ENCODE measurements at regions not wholly inside any gene's neighbourhood (a gene's known extent, or its start where the extent isn't known, plus 50 kb on each side); places are given as distances from the start of the nearest gene placed in this dataset.
"Not testable (repeated sequence)": the region's sequence is repeated elsewhere in the genome, so short reads cannot be mapped to it uniquely, and the experiment has no call there.

DNA sequence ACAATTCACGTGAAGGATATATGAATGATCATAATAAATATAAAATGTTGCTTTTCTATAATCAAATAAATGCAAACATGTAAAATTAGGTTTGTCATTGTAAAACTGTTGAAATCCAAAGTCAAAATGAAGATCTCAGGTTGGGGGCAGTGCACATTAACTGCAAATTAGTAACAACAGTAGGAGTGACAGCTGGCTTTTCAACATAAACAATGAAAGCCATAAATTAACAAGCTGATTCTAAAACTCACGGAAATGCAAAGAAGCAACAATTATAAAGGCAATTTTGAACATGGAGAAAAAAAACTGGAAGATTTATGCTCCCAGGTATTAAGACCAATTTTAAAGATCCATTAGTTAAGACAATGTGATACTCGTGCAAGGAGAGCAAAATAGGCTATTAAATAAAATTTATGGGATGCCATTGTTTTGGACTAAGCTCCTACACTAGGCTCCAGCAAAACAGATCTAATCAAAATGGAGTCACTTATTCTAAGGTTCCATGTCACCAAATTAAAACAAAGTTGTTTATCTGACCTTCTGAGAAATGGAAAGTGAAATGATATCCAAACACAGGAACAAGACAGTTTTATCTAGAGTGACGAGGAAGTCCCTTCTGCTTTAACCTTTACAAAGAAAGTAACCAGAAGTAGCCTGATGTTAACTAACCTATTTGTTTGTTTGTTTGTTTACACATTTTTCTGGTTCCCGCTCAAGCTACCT lies 770.8 kb downstream of the EPHA7 start:
- TF ChIP-seq, protein P1, sequence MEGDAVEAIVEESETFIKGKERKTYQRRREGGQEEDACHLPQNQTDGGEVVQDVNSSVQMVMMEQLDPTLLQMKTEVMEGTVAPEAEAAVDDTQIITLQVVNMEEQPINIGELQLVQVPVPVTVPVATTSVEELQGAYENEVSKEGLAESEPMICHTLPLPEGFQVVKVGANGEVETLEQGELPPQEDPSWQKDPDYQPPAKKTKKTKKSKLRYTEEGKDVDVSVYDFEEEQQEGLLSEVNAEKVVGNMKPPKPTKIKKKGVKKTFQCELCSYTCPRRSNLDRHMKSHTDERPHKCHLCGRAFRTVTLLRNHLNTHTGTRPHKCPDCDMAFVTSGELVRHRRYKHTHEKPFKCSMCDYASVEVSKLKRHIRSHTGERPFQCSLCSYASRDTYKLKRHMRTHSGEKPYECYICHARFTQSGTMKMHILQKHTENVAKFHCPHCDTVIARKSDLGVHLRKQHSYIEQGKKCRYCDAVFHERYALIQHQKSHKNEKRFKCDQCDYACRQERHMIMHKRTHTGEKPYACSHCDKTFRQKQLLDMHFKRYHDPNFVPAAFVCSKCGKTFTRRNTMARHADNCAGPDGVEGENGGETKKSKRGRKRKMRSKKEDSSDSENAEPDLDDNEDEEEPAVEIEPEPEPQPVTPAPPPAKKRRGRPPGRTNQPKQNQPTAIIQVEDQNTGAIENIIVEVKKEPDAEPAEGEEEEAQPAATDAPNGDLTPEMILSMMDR (IDR thresholded peaks at IDR 0.05; ENCODE audit: control insufficient read depth, extremely low read depth, insufficient read depth) = no peak
- no peak overlapping the region for H3K4me3 ChIP-seq (ENCODE audit: low read depth, low read length)
- no peak for DNase-seq (ENCODE audit: low read depth)

DNA sequence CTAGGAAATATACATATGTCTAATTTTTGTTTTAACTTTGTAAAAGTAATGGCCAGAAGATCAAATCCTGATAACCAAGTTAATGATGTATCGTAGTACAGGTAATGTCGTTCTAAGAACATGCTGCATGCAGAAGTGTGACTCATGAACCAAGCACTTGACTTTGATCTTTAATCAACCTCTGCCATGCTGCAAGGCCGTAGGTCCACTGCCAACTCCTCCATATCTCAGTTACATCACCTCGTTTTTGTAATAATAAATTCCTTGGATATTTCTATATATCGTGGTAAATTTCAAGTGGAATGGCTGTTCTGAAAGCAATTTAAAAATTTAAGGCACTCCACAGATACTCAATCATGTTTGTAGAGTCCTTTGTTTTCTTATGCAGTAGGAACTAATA lies 771.7 kb downstream of the EPHA7 start:
- TF ChIP-seq, protein P1 (IDR thresholded peaks at IDR 0.05; ENCODE audit: control insufficient read depth, extremely low read depth, insufficient read depth) = no peak
- no peak for DNase-seq (ENCODE audit: low read depth)
- H3K4me3 ChIP-seq (ENCODE audit: low read depth, low read length) = no peak overlapping the region

DNA sequence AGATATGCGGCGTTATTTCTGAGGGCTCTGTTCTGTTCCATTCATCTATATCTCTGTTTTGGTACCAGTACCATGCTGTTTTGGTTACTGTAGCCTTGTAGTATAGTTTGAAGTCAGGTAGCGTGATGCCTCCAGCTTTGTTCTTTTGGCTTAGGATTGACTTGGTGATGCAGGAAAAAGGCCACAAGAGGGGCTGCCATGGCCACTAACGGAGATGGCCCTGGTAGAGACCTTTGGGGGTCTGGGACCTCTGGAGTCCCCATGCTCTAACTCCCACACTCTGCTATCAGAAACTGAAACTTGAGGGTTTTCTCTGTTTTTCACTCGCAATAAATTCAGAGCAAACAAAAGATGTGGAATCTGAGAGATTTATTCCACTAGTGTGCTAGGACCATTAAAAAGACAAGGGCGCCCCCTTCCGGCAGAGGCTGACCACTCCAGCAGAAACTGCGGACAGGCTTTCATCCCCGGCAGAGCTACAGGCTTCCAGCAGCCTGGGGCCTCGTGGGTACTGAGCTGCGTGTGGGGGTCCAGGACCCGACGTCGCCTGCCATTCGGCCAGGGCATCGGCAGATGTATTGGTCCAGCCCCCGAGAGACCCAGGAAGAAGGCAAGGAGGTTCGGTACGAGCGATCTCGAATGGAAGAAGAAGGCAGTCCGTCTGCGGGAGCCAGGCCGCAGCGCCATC lies 775.1 kb downstream of the EPHA7 start:
- TF ChIP-seq, protein P1 (IDR thresholded peaks at IDR 0.05; ENCODE audit: control insufficient read depth, extremely low read depth, insufficient read depth) = peak; percentile 49
- not testable (repeated sequence) for DNase-seq (ENCODE audit: low read depth)

DNA sequence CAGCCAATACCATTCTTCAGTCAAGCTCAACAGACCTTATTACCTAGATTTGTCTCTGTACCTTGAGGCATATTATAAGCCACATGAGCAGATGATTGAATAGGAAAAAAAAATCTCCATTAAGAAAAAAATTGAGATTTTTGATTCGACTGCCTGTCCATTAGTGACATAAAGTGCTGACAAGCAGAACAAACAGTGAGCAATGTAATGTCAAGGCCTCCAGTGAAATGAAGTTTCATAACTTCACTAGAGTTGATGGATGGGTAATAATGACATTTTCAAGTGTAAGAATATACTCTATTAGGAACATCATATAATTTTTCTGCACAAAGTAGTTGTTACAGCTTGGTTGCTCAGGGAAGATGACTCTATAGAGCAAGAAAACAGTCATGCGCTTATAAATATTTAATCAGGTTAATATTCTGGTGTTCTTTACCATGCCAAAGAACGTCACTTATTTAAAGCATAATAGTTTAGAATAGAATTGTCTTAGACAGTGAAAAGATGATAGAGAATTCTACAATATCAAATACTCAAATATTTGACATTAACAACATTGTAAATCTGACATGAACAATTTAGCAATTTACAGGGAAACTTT lies 783.7 kb downstream of the EPHA7 start:
- TF ChIP-seq, protein P1 (IDR thresholded peaks at IDR 0.05; ENCODE audit: control insufficient read depth, extremely low read depth, insufficient read depth) = no peak
- DNase-seq (ENCODE audit: low read depth) = no peak
- no peak overlapping the region for H3K4me3 ChIP-seq (ENCODE audit: low read depth, low read length)

More for the DNA sequence above, 775.1 kb downstream of the EPHA7 start:
- H3K4me3 ChIP-seq (ENCODE audit: low read depth, low read length) = not testable (repeated sequence)

DNA sequence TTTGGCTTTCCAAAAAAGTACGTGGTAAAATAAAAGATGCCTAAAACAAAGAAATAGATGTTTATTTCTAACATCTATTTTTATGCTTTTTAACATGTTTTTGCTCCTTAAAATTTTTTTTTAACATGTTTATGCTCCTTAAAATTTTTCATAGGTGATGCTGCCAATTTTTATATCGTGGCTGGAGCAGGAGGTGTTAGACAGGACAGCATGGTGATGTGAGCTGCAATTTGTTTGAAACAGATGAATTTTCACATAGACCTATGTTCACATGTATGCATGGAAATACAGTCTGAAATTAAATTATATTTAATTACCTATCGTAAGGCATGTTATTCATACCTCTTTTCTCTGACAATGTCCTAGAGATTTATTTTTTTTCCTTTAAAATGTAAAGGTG lies 784.8 kb downstream of the EPHA7 start:
- TF ChIP-seq, protein P1 (IDR thresholded peaks at IDR 0.05; ENCODE audit: control insufficient read depth, extremely low read depth, insufficient read depth) = no peak
- H3K4me3 ChIP-seq (ENCODE audit: low read depth, low read length) = no peak overlapping the region
- DNase-seq (ENCODE audit: low read depth) = no peak

DNA sequence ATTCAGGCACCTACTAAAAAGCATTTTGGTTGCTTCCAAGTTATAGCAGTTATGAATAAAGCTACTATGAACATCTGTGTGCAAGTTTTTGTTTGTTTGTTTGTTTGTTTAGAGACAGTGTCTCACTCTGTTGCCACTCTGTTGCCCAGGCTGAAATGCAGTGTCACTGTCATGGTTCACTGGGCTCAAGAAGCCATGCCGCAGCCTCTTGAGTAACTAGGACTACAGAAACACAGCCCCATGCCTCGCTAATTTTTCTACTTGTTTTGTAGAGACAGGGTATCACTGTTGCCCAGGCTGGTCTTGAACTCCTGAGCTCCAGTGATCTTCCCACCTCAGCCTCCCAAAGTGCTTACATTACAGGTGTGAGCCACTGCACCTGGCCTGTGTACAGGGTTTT lies 795.9 kb downstream of the EPHA7 start:
- no peak for DNase-seq (ENCODE audit: low read depth)
- TF ChIP-seq, protein P1 (IDR thresholded peaks at IDR 0.05; ENCODE audit: control insufficient read depth, extremely low read depth, insufficient read depth) = no peak
- H3K4me3 ChIP-seq (ENCODE audit: low read depth, low read length) = no peak overlapping the region
